Head of caudate nucleus (tissue), 42 donors: ENCODE measurements at regions not wholly inside any gene's neighbourhood (a gene's known extent, or its start where the extent isn't known, plus 50 kb on each side); places are given as distances from the start of the nearest gene placed in this dataset.

Source experiments
- DNase-seq, 42 donors: peaks; one replicate each; pipeline versions ENCODE4 v3.0.0 to v3.0.0-alpha.2; 2020 to 2021; ENCODE audit warnings: mixed read lengths in 7 of 42
- intact Hi-C: fragments of 100-400 bp; cut with DNase I; formaldehyde crosslinking; loops from one replicate; pipeline ENCODE4 v1.15.0; 2022

GRCh38 chr4:66606215-66606614, 935.9 kb upstream of the EPHA5 start:
- no peak for DNase-seq
- intact Hi-C loops: no loop called here

GRCh38 chr4:66604192-66604591, 933.9 kb upstream of the EPHA5 start:
- intact Hi-C loops: no loop called here
- no peak for DNase-seq

GRCh38 chr4:66602622-66603021, 932.3 kb upstream of the EPHA5 start:
- intact Hi-C loops: no loop called here

GRCh38 chr4:66591968-66592367, 921.7 kb upstream of the EPHA5 start:
- no peak for DNase-seq
- intact Hi-C loops: no loop called here

More at GRCh38 chr4:66602622-66603021, 932.3 kb upstream of the EPHA5 start:
- DNase-seq: no peak

- DNase-seq: no peak
- intact Hi-C loops: no loop called here
Observed at GRCh38 chr4:66590488-66591215, 920.4 kb upstream of the EPHA5 start.

- DNase-seq: no peak
- intact Hi-C loops: no loop called here
Observed at GRCh38 chr4:66589183-66589582, 918.9 kb upstream of the EPHA5 start.

GRCh38 chr4:66585767-66586166, 915.5 kb upstream of the EPHA5 start:
- no peak for DNase-seq
- intact Hi-C loops: no loop called here

- intact Hi-C loops: no loop called here
- DNase-seq: no peak
Observed at GRCh38 chr4:66577922-66578321, 907.6 kb upstream of the EPHA5 start.

GRCh38 chr4:66575008-66575696, 904.9 kb upstream of the EPHA5 start:
- intact Hi-C loops: no loop called here
- DNase-seq: peak in 2 of 42 donors; percentile 5 to 42

- DNase-seq: no peak
- intact Hi-C loops: no loop called here
Observed at GRCh38 chr4:66574145-66574978, 904.1 kb upstream of the EPHA5 start.

GRCh38 chr4:66572949-66573348, 902.7 kb upstream of the EPHA5 start:
- no peak for DNase-seq
- intact Hi-C loops: no loop called here

GRCh38 chr4:66571145-66571695, 900.9 kb upstream of the EPHA5 start:
- intact Hi-C loops: no loop called here

GRCh38 chr4:66569228-66569627, 898.9 kb upstream of the EPHA5 start:
- DNase-seq: no peak
- intact Hi-C loops: no loop called here

More at GRCh38 chr4:66571145-66571695, 900.9 kb upstream of the EPHA5 start:
- no peak for DNase-seq

- no peak for DNase-seq
- intact Hi-C loops: no loop called here
Observed at GRCh38 chr4:66568431-66568830, 898.1 kb upstream of the EPHA5 start.

- DNase-seq: no peak
- intact Hi-C loops: no loop called here
Observed at GRCh38 chr4:66568001-66568400, 897.7 kb upstream of the EPHA5 start.

- intact Hi-C loops: no loop called here
Observed at GRCh38 chr4:66567551-66567950, 897.3 kb upstream of the EPHA5 start.

GRCh38 chr4:66565801-66566200, 895.5 kb upstream of the EPHA5 start:
- intact Hi-C loops: no loop called here
- no peak for DNase-seq

More at GRCh38 chr4:66567551-66567950, 897.3 kb upstream of the EPHA5 start:
- no peak for DNase-seq

- intact Hi-C loops: no loop called here
- no peak for DNase-seq
Observed at GRCh38 chr4:66564901-66565651, 894.8 kb upstream of the EPHA5 start.

GRCh38 chr4:66562276-66562806, 892.1 kb upstream of the EPHA5 start:
- intact Hi-C loops: no loop called here
- no peak for DNase-seq
